K562 (cell line): ENCODE measurements at regions not wholly inside any gene's neighbourhood (a gene's known extent, or its start where the extent isn't known, plus 50 kb on each side); places are given as distances from the start of the nearest gene placed in this dataset.

ENCODE experiments used
- ATAC-seq: fragments of 200-7000 bp; cut with Tn5 transposase; 3 replicates; pipeline ENCODE4 v1.9.1; 2020; ENCODE audit warnings: moderate library complexity
- BruUV-seq: library from RNA; stranded (reverse); fragments of 400-500 nt; replicated peaks from 2 replicates; lab custom pipeline; 2021; lab: Mats Ljungman, UMichigan
- CTCF ChIA-PET: fragments of 300-600 bp; formaldehyde crosslinking; extraction: SDS; loops from one replicate; lab custom pipeline; 2021; ENCODE audit warnings: low intra/inter-chr PET ratio; lab: Yijun Ruan, JAX
- POLR2A ChIA-PET: fragments of 300-600, 350-650 bp; sonication (Branson Sonifier 250); formaldehyde crosslinking; extraction: SDS; loops from one replicate; lab custom pipeline; 2021; ENCODE audit warnings: antibody characterized with exemption, inconsistent platforms; lab: Yijun Ruan, JAX
- DNase-seq, 4 experiments: peaks; one replicate each; pipeline versions ENCODE4 v3.0.0 to v3.0.0-alpha.2; 2011 to 2018; ENCODE audit warnings: low spot score in 3 of 4, mixed read lengths in 3 of 4; ENCODE audit errors: extremely low read depth in 1 of 4
- FAIRE-seq: peaks from 2 replicates; lab custom pipeline; 2011; peaks lifted over from hg19 to GRCh38; lab: Jason Lieb, UNC
- H2AFZ ChIP-seq: 2 replicates; pipeline ENCODE4 v1.6.0; 2011; ENCODE audit warnings: low read depth, low read length, control low read depth, inconsistent platforms
- H3K27ac ChIP-seq: fragments of 200-600 bp; 3 replicates; pipeline ENCODE4 v1.8.0; 2011; ENCODE audit warnings: low read depth, mild to moderate bottlenecking, control low read depth, inconsistent platforms, low read length, moderate library complexity, mixed read lengths; ENCODE audit errors: extremely low read depth
- H3K27me3 ChIP-seq, 2 experiments: fragments of 300-600 bp in 1 of 2; 2 replicates in 1 of 2; 3 replicates in 1 of 2; pipeline versions ENCODE4 v1.6.0 to v1.8.0; 2011; ENCODE audit warnings: inconsistent platforms in 2 of 2, low read length in 2 of 2, mild to moderate bottlenecking in 1 of 2, mixed read lengths in 1 of 2, moderate library complexity in 1 of 2; ENCODE audit not compliant: control insufficient read depth in 2 of 2, insufficient read depth in 2 of 2
- H3K36me3 ChIP-seq: fragments of 300-600 bp; 3 replicates; pipeline ENCODE4 v1.8.0; 2011; ENCODE audit warnings: mild to moderate bottlenecking, low read length, inconsistent platforms; ENCODE audit not compliant: control insufficient read depth, insufficient read depth
- H3K4me1 ChIP-seq, 2 experiments: fragments of 200-600 bp in 1 of 2; replicated peaks in 1 of 2; 2 replicates in 1 of 2; 3 replicates in 1 of 2; pipeline versions ENCODE4 v1.5.1 to v1.8.0; 2011; ENCODE audit warnings: inconsistent platforms in 2 of 2, low read length in 2 of 2, mild to moderate bottlenecking in 1 of 2, mixed read lengths in 1 of 2, moderate library complexity in 1 of 2; ENCODE audit not compliant: control insufficient read depth in 2 of 2, insufficient read depth in 2 of 2
- H3K4me2 ChIP-seq: 2 replicates; pipeline ENCODE4 v1.6.1; 2011; ENCODE audit warnings: low read length, control low read depth, inconsistent platforms, mixed read lengths; ENCODE audit not compliant: insufficient read depth
- H3K4me3 ChIP-seq: fragments of 200-600 bp; sonication (generic), shearing (Covaris generic); 2 replicates; pipeline ENCODE4 v1.5.1; 2016; ENCODE audit warnings: control low read depth, inconsistent platforms
- H3K79me2 ChIP-seq: fragments of 200-600 bp; 3 replicates; pipeline ENCODE4 v1.8.0; 2011; ENCODE audit warnings: low read length, inconsistent platforms; ENCODE audit not compliant: control insufficient read depth, insufficient read depth
- H3K9ac ChIP-seq, 2 experiments: 2 replicates each; pipeline versions ENCODE4 v1.6.0 to v1.6.1; 2011; ENCODE audit warnings: low read depth in 2 of 2, low read length in 2 of 2, control low read depth in 1 of 2, inconsistent platforms in 1 of 2, mild to moderate bottlenecking in 1 of 2, mixed read lengths in 1 of 2; ENCODE audit not compliant: insufficient read depth in 1 of 2
- H3K9me1 ChIP-seq: one replicate; pipeline ENCODE4 v1.6.0; 2011; ENCODE audit warnings: inconsistent platforms, mild to moderate bottlenecking, low read length, moderate library complexity; ENCODE audit not compliant: control insufficient read depth, insufficient read depth
- H3K9me3 ChIP-seq: replicated peaks from 2 replicates; pipeline ENCODE4 v1.5.1; 2011; ENCODE audit warnings: low read depth, low read length, inconsistent platforms; ENCODE audit not compliant: control insufficient read depth, insufficient read depth
- H4K20me1 ChIP-seq: replicated peaks from 2 replicates; pipeline ENCODE4 v1.6.1; 2011; ENCODE audit warnings: low read length, inconsistent platforms, mixed read lengths; ENCODE audit not compliant: control insufficient read depth, insufficient read depth
- CREM ChIP-seq: IDR thresholded peaks from 2 replicates; pipeline ENCODE4 v1.6.1; 2014; ENCODE audit warnings: antibody characterized with exemption, low read depth
- GABPB1 ChIP-seq: sonication (generic); formaldehyde crosslinking; IDR thresholded peaks from 2 replicates; pipeline ENCODE4 v1.8.0; 2022; ENCODE audit warnings: mild to moderate bottlenecking, missing genetic modification reagents
- NCOR1 ChIP-seq: fragments of 450-650 bp; IDR thresholded peaks from 2 replicates; pipeline ENCODE4 v1.6.1; 2016; ENCODE audit warnings: mild to moderate bottlenecking, moderate library complexity
- SMC3 ChIP-seq: conservative IDR thresholded peaks from 2 replicates; pipeline ENCODE4 v1.6.1; 2011; ENCODE audit warnings: low read depth, low read length, improper control_type of control experiment; ENCODE audit not compliant: insufficient read depth
- TAF7 ChIP-seq: fragments of 450-650 bp; IDR thresholded peaks from 2 replicates; pipeline ENCODE4 v1.6.1; 2016; ENCODE audit warnings: missing genetic modification characterization, missing compliant biosample characterization
- TBP ChIP-seq: optimal IDR thresholded peaks from 2 replicates; pipeline ENCODE3; 2011; ENCODE audit warnings: low read depth, low read length, improper control_type of control experiment
- ZBTB33 ChIP-seq: sonication (generic); formaldehyde crosslinking; IDR thresholded peaks from 2 replicates; pipeline ENCODE4 v1.8.1; 2023; ENCODE audit warnings: mild to moderate bottlenecking, missing genetic modification reagents
- ZNF586 ChIP-seq: fragments of 450-650 bp; formaldehyde crosslinking; conservative IDR thresholded peaks from 2 replicates; pipeline ENCODE4 v1.4.0; 2020; ENCODE audit warnings: mild to moderate bottlenecking, moderate library complexity
- WGBS: fragments of 100-300 bp; shearing (Covaris generic); methylation state at CpG from one replicate; pipeline ENCODE4 v1.1.6; 2016; ENCODE audit warnings: low coverage, mixed read lengths; ENCODE audit not compliant: insufficient coverage; ENCODE audit errors: missing lambda C conversion rate; 5-methylcytosine and 5-hydroxymethylcytosine counted together
- in situ Hi-C: fragments of 300-500 bp; cut with MboI; formaldehyde crosslinking; loops from 4 replicates; pipeline ENCODE4 v1.15.0; 2018; ENCODE audit warnings: inconsistent platforms, mixed read lengths
- intact Hi-C: fragments of 100-400 bp; cut with micrococcal nuclease; formaldehyde crosslinking; loops from 2 replicates; pipeline ENCODE4 v1.14.2; 2022
- TF ChIP-seq, protein P1 (sequence below): sonication (generic); formaldehyde crosslinking; IDR thresholded peaks from 2 replicates; pipeline ENCODE4 v1.8.0; 2022; ENCODE audit warnings: mild to moderate bottlenecking, missing genetic modification reagents, borderline replicate concordance

DNA sequence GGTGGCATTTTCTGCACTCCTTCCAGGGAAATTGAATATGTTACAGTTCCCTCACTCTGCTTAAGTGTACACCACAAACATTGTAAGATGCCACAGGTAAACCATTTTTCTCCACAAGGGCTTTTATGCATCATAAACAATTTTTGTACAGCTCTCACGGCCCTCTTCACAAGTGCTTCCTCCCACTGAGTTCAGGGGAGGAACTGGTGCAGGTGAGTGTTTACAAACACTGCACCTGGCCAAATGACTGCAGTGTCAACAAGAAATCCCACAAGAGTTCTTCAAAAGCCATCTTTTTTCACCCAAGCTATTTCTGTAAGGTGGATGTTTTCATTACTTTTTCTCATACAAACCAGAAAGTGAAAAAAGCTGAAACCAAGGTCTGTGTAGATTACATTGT, 973.2 kb downstream of the AACS start:
- intact Hi-C loops: no loop called here
- Histone ChIP-seq H3K27me3 (no peaks in the 10 kb centered on the region), H3K4me1 (no peaks in the 10 kb centered on the region), H3K9me3 (no peaks in the 10 kb centered on the region), H3K4me2 (no peak overlapping the region), H3K36me3 (no peaks in the 10 kb centered on the region), H3K9ac (no peak overlapping the region), H2AFZ (no peak overlapping the region)
- ATAC-seq: no peak
- CTCF ChIA-PET: no interaction called here
- no peak for DNase-seq
- BruUV-seq: no TSS peak
- in situ Hi-C loops: no loop called here
- WGBS: 0% methylated on average over 1 of the region's 1 CpG
- TF ChIP-seq SMC3: no peak
- no peak for TF ChIP-seq GABPB1
- no peak for TF ChIP-seq TAF7 (tag)
- TF ChIP-seq, all 486 proteins: peak for 0
- H3K27ac ChIP-seq: no peak overlapping the region
- no peaks in the 10 kb centered on the region for H4K20me1 ChIP-seq
- FAIRE-seq: no peak
- no peaks in the 10 kb centered on the region for H3K9me1 ChIP-seq
- no peaks in the 10 kb centered on the region for H3K79me2 ChIP-seq
- POLR2A ChIA-PET: no interaction called here
- no peak overlapping the region for H3K4me3 ChIP-seq

DNA sequence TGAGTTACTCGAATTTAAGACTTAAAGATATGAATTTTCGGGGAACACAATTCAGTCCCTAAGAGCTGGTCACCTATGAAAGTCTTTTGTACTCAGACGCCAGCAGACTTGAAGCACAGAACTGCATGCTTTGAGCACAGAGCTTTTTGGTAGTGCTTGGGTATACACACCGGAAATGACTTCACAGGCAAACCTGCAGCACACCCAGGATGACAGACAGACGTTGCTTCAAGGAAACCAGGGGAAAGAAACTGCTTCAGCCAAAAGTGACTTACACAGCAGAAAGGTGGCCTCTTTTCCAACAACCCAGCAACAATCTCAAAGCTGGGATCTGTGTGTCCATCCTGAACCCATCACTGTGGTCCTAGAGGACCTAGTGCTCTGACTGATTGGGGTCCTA, 975.1 kb downstream of the AACS start:
- Histone ChIP-seq H3K36me3 (no peaks in the 10 kb centered on the region), H3K9me1 (no peaks in the 10 kb centered on the region), H3K4me1 (no peaks in the 10 kb centered on the region), H3K27me3 (no peaks in the 10 kb centered on the region), H3K9ac (no peak overlapping the region), H3K4me3 (no peak overlapping the region), H4K20me1 (no peaks in the 10 kb centered on the region), H3K79me2 (no peaks in the 10 kb centered on the region), H3K9me3 (no peaks in the 10 kb centered on the region), H3K27ac (no peak overlapping the region), H3K4me2 (no peak overlapping the region), H2AFZ (no peak overlapping the region)
- 0% methylated on average over 5 of the region's 5 CpGs for WGBS
- intact Hi-C loops (no loop called here), in situ Hi-C loops (no loop called here)
- no TSS peak for BruUV-seq
- ChIA-PET POLR2A (no interaction called here), CTCF (no interaction called here)
- ATAC-seq: no peak
- no peak for TF ChIP-seq ZBTB33 (CRISPR knock-in tag)
- no peak for TF ChIP-seq TBP
- TF ChIP-seq ZNF586 (CRISPR knock-in tag): no peak
- TF ChIP-seq CREM: no peak
- TF ChIP-seq, protein P1, sequence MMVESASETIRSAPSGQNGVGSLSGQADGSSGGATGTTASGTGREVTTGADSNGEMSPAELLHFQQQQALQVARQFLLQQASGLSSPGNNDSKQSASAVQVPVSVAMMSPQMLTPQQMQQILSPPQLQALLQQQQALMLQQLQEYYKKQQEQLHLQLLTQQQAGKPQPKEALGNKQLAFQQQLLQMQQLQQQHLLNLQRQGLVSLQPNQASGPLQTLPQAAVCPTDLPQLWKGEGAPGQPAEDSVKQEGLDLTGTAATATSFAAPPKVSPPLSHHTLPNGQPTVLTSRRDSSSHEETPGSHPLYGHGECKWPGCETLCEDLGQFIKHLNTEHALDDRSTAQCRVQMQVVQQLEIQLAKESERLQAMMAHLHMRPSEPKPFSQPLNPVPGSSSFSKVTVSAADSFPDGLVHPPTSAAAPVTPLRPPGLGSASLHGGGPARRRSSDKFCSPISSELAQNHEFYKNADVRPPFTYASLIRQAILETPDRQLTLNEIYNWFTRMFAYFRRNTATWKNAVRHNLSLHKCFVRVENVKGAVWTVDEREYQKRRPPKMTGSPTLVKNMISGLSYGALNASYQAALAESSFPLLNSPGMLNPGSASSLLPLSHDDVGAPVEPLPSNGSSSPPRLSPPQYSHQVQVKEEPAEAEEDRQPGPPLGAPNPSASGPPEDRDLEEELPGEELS (CRISPR knock-in tag): no peak
- TF ChIP-seq NCOR1: no peak
- FAIRE-seq: no peak
- no peak for DNase-seq
